HFFc6 (cell line): ENCODE measurements at regions not wholly inside any gene's neighbourhood (a gene's known extent, or its start where the extent isn't known, plus 50 kb on each side); places are given as distances from the start of the nearest gene placed in this dataset.

Source experiments
- DNase-seq: peaks from one replicate; pipeline ENCODE4 v3.0.0-alpha.2; 2018
- H3K27ac Mint-ChIP-seq: 2 replicates; pipeline ENCODE4 v1.8.0; 2020; ENCODE audit warnings: mild to moderate bottlenecking, mixed read lengths
- H3K27me3 Mint-ChIP-seq: 2 replicates; pipeline ENCODE4 v1.8.0; 2021; ENCODE audit warnings: mild to moderate bottlenecking, moderate library complexity, mixed read lengths; ENCODE audit not compliant: insufficient read depth
- H3K36me3 Mint-ChIP-seq: 2 replicates; pipeline ENCODE4 v1.8.0; 2021; ENCODE audit warnings: low read depth, mixed read lengths
- H3K4me1 Mint-ChIP-seq: 2 replicates; pipeline ENCODE4 v1.8.0; 2020; ENCODE audit warnings: low read depth, mixed read lengths
- H3K4me3 Mint-ChIP-seq: 2 replicates; pipeline ENCODE4 v1.8.0; 2020; ENCODE audit warnings: mild to moderate bottlenecking, moderate library complexity, mixed read lengths
- H3K9me3 Mint-ChIP-seq: 2 replicates; pipeline ENCODE4 v1.8.0; 2020; ENCODE audit warnings: mild to moderate bottlenecking, mixed read lengths
- TF ChIP-seq, protein P1 (sequence below): fragments of 200-600 bp; sonication (generic); IDR thresholded peaks from 2 replicates; pipeline ENCODE4 v1.5.0; 2021; ENCODE audit warnings: antibody characterized with exemption, mild to moderate bottlenecking

GRCh38 chr13:83498045-83498444, 384.2 kb downstream of the SLITRK1 start:
- Mint-ChIP-seq H3K9me3 (no peaks in the 10 kb centered on the region), H3K27me3 (peaks cover 1% of the 10 kb centered on the region; the same call in 1 of the 2 replicates), H3K4me3 (no peak overlapping the region), H3K36me3 (peaks cover 4% of the 10 kb centered on the region), H3K27ac (peak overlapping the region; percentile 35; the same call in 1 of the 2 replicates), H3K4me1 (peaks cover 33% of the 10 kb centered on the region)
- no peak for DNase-seq
- TF ChIP-seq, protein P1, sequence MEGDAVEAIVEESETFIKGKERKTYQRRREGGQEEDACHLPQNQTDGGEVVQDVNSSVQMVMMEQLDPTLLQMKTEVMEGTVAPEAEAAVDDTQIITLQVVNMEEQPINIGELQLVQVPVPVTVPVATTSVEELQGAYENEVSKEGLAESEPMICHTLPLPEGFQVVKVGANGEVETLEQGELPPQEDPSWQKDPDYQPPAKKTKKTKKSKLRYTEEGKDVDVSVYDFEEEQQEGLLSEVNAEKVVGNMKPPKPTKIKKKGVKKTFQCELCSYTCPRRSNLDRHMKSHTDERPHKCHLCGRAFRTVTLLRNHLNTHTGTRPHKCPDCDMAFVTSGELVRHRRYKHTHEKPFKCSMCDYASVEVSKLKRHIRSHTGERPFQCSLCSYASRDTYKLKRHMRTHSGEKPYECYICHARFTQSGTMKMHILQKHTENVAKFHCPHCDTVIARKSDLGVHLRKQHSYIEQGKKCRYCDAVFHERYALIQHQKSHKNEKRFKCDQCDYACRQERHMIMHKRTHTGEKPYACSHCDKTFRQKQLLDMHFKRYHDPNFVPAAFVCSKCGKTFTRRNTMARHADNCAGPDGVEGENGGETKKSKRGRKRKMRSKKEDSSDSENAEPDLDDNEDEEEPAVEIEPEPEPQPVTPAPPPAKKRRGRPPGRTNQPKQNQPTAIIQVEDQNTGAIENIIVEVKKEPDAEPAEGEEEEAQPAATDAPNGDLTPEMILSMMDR = no peak

- H3K27ac Mint-ChIP-seq = no peak overlapping the region
- H3K4me1 Mint-ChIP-seq = peaks cover 30% of the 10 kb centered on the region
- H3K4me3 Mint-ChIP-seq = no peak overlapping the region
- H3K27me3 Mint-ChIP-seq = 0 out of 2 replicates have a peak, but pooled peaks cover 1% of the 10 kb centered on the region
- peaks cover 4% of the 10 kb centered on the region for H3K36me3 Mint-ChIP-seq
- H3K9me3 Mint-ChIP-seq = no peaks in the 10 kb centered on the region
- TF ChIP-seq, protein P1 = no peak
- no peak for DNase-seq
Observed at GRCh38 chr13:83496501-83496900, 385.8 kb downstream of the SLITRK1 start.

GRCh38 chr13:83485101-83485500, 397.2 kb downstream of the SLITRK1 start:
- DNase-seq = no peak
- Mint-ChIP-seq H3K9me3 (no peaks in the 10 kb centered on the region), H3K27me3 (no peaks in the 10 kb centered on the region), H3K36me3 (no peaks in the 10 kb centered on the region), H3K4me3 (no peak overlapping the region), H3K27ac (no peak overlapping the region), H3K4me1 (no peaks in the 10 kb centered on the region)
- TF ChIP-seq, protein P1 = no peak

GRCh38 chr13:83471011-83471410, 411.3 kb downstream of the SLITRK1 start:
- Mint-ChIP-seq H3K4me1 (no peaks in the 10 kb centered on the region), H3K27ac (no peak overlapping the region), H3K27me3 (no peaks in the 10 kb centered on the region; the same call in 1 of the 2 replicates), H3K36me3 (peaks cover 16% of the 10 kb centered on the region), H3K9me3 (peaks cover 10% of the 10 kb centered on the region), H3K4me3 (no peak overlapping the region)
- no peak for DNase-seq
- TF ChIP-seq, protein P1 = no peak

DNA sequence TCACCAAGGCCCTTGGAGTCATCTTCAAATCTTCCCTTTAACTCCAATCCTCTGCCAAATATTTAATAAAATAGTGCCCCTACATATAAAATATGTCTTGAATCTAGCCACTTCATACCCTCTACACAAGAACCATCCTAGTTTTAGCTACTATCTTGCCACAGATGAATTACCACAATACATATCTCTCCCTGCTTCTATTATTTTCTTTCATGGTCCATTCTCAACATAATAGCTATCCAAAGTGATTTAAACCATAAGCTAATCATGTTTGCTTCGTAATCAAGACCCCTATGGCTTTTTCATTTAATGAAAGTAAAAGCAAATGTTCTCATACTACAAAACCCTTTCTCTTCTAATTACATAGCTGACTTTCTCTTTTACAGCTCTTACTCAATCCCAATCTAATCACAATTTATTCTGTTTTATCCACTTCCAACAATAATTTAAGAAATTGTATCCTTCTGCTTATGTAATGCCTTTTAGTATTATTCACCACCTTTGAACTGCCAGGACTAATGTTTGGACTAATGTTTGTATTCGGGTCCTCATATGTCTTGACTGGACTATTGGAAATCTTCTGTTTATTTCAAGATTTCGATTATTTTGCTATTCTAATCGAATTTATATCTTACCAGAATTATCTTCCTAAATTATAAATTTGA, 412.0 kb downstream of the SLITRK1 start:
- Mint-ChIP-seq H3K27ac (no peak overlapping the region), H3K36me3 (peaks cover 21% of the 10 kb centered on the region), H3K4me1 (peaks cover 2% of the 10 kb centered on the region), H3K4me3 (no peak overlapping the region), H3K27me3 (no peaks in the 10 kb centered on the region; the same call in 1 of the 2 replicates), H3K9me3 (peaks cover 17% of the 10 kb centered on the region)
- TF ChIP-seq, protein P1 = no peak
- DNase-seq = no peak
